Pulmonary artery endothelial cell (primary cell): ENCODE measurements at regions not wholly inside any gene's neighbourhood (a gene's known extent, or its start where the extent isn't known, plus 50 kb on each side); places are given as distances from the start of the nearest gene placed in this dataset.
"Not testable (repeated sequence)": the region's sequence is repeated elsewhere in the genome, so short reads cannot be mapped to it uniquely, and the experiment has no call there.

Experiments used
- DNase-seq: peaks from one replicate; pipeline ENCODE4 v3.0.0-alpha.2; 2011; ENCODE audit warnings: low read depth, low spot score

- DNase-seq, result no peak
These were observed 1697.1 kb upstream of the NUDT12 start for GRCh38 chr5:105259581-105260217.

- DNase-seq, result no peak
These were observed 1676.0 kb upstream of the NUDT12 start for GRCh38 chr5:105238561-105238960.

GRCh38 chr5:105230516-105231157 lies 1668.0 kb upstream of the NUDT12 start:
- DNase-seq, result no peak

GRCh38 chr5:105218018-105218417 lies 1655.4 kb upstream of the NUDT12 start:
- DNase-seq, result no peak

GRCh38 chr5:105213078-105213477 lies 1650.5 kb upstream of the NUDT12 start:
- no peak for DNase-seq

- no peak for DNase-seq
These were observed 1644.5 kb upstream of the NUDT12 start for GRCh38 chr5:105207066-105207465.

GRCh38 chr5:105197531-105197930 lies 1634.9 kb upstream of the NUDT12 start:
- no peak for DNase-seq

GRCh38 chr5:105195765-105196164 lies 1633.2 kb upstream of the NUDT12 start:
- DNase-seq, result no peak

DNA sequence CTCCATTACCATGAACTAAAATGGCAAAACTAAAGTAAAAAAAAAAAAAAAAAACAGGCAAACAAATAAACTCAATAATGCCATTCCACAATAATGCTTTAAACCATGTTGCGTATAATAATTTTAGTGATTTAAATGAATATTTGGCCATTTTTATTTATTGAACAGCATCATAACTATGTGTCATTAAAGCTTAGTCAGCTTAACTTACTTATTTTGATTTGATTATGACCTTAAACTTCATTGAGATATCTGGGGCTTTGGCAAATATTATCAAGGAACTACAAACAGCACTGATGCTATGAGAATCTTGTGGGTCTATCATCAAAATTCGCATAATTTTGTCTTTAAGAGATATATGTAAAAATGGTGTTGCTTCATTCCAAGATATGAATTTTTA lies 1610.3 kb upstream of the NUDT12 start:
- no peak for DNase-seq

DNA sequence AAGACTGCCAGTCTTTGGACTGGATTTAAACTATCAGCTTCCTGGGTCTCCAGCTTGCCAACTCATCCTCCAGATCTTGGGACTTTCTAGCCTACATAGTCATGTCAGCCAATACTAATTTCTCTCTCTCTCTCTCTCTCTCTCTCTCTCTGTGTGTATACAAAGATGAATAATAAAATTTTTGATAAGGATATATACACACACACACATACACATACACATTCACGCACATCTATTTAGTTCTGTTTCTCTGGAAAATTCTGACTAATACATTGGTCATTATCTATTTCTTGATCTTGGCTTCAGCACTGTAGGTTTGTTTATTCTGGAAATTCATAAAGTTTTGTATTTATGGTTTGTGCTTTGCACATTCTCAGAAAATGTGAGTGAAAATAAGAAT lies 1606.2 kb upstream of the NUDT12 start:
- no peak for DNase-seq

DNA sequence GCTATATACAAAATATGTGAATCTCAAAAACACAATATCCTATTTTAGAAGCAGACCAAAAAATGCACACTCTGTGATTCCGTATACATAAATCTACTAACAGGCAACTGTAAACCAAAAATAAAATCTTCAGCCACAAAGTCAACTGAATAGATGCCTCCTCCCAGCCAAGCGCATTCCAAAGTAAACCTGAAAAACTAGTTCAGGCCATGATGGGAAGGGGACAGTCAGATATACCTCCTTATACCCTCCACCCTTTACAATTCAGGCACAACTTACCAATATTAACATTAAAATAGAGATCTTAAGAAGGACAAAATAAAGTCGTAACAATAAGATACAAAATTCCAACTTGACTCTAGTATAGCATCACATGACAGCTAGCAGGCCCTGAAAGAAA lies 1604.5 kb upstream of the NUDT12 start:
- no peak for DNase-seq

GRCh38 chr5:105163547-105163946 lies 1601.0 kb upstream of the NUDT12 start:
- no peak for DNase-seq

DNA sequence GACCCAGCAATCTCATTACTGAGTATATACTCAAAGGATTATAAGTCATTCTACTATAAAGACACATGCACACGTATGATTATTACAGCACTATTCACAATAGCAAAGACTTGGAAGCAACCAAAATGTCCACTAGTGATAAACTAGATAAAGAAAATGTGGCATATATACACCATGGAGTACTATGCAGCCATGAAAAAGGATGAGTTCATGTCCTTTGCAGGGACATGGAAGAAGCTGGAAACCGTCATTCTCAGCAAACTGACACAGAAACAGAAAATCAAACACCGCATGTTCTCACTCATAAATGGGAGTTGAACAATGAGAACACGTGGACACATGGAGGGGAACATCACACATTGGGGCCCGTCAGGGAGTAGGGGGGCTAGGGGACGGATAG lies 1600.0 kb upstream of the NUDT12 start:
- not testable (repeated sequence) for DNase-seq

DNA sequence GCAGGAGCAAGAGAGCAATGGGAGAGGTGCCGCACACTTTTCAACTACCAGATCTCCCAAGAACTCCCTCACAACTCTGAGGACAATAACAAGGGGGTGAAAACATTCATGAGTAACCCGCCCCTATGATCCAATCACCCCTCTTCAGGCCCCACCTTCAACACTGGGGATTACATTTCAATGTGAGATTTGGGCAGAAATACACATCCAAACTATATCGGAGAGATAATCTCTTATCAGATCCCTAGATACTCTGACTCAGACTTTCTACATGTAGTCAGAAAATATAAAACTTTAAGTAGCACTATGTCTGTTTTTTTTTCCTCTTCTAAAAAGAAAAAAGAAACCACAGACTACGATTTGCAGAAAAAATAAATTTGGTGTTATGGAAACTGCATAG lies 1595.9 kb upstream of the NUDT12 start:
- DNase-seq, result no peak

DNA sequence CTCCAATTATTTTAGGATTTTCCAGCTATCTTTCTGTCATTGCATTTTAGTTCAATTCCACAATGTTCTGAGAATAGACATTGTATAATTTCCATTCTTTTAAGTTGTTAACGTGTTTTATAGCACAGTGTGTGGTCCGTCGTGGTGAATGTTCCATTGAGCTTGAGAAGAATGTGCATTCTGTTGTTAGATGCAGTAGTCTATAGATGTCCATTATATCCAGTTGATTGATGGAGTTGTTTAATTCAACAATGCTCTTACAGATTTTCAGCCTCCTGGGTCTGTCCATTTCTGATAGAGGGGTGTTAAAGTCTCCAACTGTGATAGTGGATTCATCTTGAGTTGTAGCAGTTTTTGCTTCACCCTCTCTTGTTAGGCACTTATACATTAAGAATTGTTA lies 1587.7 kb upstream of the NUDT12 start:
- no peak for DNase-seq

DNA sequence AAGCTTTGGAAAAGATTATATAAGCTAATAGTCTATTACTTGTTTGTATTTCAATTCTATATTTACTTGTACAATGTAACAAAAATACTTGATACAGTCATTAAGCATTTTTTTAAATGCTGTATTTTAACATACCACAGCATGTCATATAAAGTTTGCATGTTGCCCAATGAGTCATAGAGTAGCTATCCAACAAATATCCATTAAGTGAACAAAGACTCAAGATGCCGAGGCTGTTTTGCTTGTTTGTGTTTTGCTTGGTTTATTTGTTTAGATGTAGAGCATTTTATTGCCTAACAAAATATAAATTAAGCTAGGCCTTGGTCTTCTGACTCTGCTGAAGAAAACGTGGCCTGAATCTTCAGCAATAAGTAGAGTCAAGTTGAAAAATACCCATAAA lies 1584.3 kb upstream of the NUDT12 start:
- no peak for DNase-seq

DNA sequence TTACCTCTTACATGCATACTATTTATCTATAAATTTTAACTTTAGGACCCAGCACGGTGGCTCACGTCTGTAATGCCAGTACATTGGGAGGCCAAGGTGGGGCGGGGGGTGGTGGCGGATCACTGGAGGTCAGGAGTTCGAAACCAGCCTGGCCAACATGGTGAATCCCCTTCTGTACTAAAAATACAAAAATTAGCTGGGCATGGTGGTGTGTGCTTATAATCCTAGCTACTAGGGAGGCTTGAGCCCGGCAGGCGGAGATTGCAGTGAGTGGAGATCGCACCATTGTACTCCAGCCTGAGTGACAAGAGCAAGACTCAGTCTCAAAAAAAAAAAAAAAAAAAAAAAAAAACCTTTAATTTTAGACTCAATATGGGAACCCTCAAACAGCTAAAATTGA lies 1582.6 kb upstream of the NUDT12 start:
- DNase-seq, result no peak

DNA sequence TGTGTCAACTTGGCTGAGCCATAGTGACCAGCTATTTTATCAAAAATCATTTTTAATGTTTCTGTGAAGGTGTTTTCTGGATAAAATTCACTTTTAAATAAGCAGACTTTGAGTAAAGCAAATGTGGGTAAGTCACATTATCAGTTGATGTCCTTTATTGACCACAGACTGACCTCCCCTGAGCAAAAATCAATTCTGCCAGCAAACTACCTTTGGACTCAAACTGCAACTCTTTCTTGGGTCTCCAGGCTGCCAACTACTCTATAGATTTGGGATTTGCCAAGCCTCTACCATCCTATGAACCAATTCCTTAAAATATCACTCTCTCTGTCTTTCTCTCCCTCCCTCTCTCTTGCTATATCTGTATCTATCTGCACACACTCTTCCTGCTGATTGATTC lies 1571.7 kb upstream of the NUDT12 start:
- no peak for DNase-seq

GRCh38 chr5:105133087-105133486 lies 1570.5 kb upstream of the NUDT12 start:
- DNase-seq, result no peak

DNA sequence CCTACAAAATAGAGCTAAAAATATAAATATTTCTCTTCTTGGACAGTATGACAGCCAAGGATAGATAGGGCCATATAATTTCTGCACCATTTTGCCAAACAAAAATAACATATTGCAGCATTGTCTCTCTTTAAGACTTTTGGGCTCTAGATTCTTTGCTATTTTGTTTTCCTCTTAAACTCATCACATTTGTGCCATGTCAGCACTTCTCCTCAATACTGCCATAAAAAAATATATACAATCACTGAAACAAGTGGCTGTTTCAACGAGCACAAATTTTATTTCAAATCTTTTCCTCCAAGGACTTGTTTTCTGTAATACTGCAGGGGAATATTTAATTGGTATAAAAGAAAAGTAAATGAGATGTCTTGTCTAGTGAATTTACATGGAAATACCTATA lies 1570.0 kb upstream of the NUDT12 start:
- DNase-seq, result no peak

- no peak for DNase-seq
These were observed 1568.5 kb upstream of the NUDT12 start for GRCh38 chr5:105131045-105131444.

GRCh38 chr5:105101577-105101976 lies 1539.0 kb upstream of the NUDT12 start:
- no peak for DNase-seq

GRCh38 chr5:105088961-105089360 lies 1526.4 kb upstream of the NUDT12 start:
- no peak for DNase-seq

DNA sequence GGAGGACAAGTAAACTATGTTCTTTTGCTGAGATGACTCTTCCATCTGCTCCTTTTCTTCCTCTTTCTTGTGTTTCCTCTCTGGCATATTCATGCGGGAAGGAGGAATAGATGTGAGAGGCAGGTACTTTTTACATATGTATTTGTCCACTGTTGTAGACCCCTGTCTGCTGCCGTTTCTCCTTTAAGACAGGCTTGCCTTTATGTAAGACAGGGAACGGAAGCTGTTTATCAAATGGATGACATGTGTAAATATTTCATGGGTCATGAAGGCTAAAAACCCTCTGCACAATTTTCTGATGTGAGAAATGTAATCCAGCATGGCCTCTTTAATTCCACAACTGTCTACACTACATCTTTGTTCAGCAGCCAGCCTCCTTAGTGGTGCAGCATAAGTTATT lies 1525.5 kb upstream of the NUDT12 start:
- no peak for DNase-seq
